ENCODE measurements at regions not wholly inside any gene's neighbourhood (a gene's known extent, or its start where the extent isn't known, plus 50 kb on each side); places are given as distances from the start of the nearest gene placed in this dataset.
"Not testable (repeated sequence)": the region's sequence is repeated elsewhere in the genome, so short reads cannot be mapped to it uniquely, and the experiment has no call there.

DNA sequence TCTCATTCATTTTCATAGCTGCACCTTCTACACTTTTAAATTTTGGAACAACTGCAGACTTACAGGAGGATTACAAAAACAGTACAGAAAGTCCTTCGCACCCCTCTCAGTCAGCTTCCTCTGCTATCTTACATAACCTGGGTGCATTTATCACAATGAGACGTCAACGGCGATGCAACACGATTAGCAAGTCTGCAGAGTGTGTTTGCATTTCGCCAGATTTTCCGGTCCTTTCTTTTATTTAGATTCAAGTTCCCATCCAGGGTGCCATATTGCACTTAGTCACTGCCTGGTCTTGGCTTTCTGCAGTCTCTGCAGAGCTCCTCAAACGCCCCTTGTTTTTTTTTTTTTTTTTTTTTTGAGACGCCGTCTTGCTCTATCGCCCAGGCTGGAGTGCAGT lies 85.9 kb downstream of the ASMT start:
- no peak for DNase-seq (ENCODE audit: low spot score)

DNA sequence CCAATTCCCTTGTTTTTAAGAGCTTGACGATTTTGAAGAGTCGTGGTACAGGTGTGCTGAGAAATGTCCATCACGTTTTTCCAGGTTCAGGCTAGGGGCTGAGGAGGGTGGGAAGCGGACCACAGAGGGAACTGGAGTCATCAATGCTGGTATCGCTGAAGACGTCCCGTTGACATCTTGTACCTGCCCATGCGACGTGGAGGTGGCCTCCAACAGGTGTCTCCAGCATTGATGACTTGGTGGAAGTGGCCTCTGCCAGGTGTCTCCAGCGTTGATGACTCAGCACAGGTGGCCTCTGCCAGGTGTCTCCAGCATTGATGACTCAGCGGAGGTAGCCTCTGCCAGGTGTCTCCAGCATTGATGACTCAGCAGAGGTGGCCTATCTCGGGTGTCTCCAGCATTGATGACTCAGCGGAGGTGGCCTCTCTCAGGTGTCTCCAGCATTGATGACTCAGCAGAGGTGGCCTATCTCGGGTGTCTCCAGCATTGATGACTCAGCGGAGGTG lies 86.6 kb downstream of the ASMT start:
- DNase-seq (ENCODE audit: low spot score) = not testable (repeated sequence)

DNA sequence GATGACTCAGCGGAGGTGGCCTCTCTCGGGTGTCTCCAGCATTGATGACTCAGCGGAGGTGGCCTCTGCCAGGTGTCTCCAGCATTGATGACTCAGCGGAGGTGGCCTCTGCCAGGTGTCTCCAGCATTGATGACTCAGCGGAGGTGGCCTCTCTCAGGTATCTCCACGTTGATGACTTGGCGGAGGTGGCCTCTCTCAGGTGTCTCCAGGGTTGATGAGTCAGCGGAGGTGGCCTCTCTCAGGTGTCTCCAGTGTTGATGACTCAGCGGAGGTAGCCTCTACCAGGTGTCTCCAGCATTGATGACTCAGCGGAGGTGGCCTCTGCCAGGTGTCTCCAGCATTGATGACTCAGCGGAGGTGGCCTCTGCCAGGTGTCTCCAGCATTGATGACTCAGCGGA lies 87.3 kb downstream of the ASMT start:
- DNase-seq (ENCODE audit: low spot score) = not testable (repeated sequence)

DNA sequence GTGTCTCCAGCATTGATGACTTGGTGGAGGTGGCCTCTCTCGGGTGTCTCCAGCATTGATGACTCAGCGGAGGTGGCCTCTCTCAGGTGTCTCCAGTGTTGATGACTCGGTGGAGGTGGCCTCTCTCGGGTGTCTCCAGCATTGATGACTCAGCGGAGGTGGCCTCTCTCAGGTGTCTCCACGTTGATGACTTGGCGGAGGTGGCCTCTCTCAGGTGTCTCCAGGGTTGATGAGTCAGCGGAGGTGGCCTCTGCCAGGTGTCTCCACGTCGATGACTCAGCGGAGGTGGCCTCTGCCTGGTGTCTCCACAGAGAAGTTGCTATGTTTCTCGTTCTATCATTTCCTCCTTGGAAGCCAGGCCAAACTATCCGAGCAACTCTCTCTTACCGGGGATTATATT lies 87.7 kb downstream of the ASMT start:
- DNase-seq (ENCODE audit: low spot score) = not testable (repeated sequence)

DNA sequence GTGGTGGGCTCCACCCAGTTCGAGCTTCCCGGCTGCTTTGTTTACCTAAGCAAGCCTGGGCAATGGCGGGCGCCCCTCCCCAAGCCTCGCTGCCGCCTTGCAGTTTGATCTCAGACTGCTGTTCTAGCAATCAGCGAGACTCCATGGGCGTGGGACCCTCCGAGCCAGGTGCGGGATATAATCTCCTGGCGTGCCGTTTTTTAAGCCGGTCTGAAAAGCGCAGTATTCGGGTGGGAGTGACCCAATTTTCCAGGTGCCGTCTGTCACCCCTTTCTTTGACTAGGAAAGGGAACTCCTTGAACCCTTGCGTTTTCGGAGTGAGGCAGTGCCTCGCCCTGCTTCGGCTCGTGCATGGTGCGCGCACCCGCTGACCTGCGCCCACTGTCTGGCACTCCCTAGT lies 94.4 kb downstream of the ASMT start:
- not testable (repeated sequence) for DNase-seq (ENCODE audit: low spot score)

DNA sequence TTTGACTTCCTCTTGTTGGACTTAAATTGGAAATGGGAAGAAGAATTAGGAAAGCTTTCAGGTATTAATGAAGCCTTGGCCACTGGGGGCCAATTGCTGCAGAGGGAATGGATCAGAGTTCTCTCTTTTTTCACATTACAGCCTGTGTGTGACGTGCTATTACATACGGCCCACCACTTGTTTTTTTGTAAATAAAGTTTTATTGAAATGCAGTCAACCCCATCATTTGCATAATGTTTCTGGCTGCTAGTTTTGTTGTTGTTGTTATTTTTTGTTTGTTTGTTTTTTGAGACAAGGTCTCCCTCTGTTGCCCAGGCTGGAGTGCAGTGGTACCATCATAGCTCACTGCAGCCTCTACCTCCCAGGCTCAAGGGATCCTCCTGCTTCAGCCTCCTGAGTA lies 98.4 kb downstream of the ASMT start:
- no peak for DNase-seq (ENCODE audit: low spot score)

DNA sequence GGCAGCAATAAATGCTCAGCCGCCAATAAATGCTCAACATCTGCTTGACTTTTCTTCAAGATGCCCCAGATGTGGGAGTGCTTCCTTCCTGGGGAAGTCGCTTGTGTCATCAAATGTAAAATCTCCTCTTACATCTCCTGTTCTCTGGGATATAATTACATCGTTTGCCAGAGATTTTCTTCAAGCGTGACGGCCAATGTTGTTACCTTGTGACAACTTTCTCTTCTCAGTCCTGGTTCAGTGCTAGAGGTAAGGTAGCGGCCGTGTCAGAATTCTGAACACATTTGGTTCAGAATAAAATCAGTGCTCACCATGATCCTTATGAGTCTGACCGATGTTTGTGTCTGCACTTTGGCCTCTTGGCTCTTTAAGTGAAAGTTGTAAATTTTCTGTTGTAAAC lies 102.5 kb downstream of the ASMT start:
- DNase-seq (ENCODE audit: low spot score) = no peak

DNA sequence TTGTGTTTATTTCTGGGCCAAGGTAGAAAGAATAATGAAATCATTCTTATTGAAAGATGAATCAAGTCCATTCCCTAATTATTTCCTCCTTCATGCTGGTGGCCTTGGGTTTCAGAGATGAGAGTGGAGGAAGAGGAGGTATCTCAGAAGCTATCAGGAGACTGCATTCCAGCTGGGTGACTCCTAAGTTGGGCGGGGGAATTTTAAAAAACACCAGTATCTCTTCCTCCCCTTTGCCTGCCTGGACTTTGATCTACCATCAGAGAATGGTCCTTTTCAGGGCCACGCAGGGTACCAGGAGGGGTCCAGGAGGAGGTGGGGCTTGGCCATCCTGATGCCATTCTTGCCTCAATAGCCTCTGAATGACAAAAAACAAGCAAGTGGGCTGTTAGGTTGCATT lies 104.4 kb downstream of the ASMT start:
- DNase-seq (ENCODE audit: low spot score) = peak; percentile 13

DNA sequence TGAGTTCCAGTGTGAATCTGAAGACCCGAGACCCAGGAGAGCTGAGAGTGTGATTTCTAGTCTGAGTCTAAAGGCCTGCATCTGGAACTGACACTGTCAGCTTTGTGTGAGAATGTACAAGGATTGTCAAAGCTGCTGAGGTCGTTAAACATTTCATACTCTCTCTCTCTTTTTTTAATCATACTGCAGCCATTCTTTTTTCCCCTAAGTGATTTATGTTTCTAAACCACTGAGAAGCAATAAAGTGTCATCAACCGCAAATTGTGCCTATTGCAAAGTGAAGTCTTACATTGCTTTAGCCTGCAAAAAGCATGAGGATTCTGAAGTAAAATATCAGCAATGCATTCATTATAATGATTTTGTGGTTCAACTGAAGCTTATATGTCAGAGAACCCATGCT lies 106.0 kb downstream of the ASMT start:
- no peak for DNase-seq (ENCODE audit: low spot score)

DNA sequence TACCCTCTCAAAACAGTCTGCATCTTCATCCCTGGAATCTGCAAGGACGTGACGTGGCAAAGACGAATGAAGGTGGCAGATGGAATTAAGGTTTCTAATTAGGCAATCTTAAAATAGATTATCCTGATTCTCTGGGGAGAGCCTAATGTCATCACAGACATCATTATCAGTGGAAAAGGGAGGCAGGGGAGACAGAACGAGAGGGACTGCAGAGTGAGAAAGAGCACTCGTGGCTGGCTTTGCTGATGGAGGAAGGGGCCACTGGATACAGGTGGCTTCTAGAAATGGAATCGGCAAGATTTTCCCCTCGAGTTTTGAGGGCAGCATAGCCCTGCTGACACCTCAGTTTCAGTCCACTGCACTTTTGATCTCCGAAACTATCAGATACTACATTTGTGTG lies 110.6 kb downstream of the ASMT start:
- DNase-seq (ENCODE audit: low spot score) = no peak

DNA sequence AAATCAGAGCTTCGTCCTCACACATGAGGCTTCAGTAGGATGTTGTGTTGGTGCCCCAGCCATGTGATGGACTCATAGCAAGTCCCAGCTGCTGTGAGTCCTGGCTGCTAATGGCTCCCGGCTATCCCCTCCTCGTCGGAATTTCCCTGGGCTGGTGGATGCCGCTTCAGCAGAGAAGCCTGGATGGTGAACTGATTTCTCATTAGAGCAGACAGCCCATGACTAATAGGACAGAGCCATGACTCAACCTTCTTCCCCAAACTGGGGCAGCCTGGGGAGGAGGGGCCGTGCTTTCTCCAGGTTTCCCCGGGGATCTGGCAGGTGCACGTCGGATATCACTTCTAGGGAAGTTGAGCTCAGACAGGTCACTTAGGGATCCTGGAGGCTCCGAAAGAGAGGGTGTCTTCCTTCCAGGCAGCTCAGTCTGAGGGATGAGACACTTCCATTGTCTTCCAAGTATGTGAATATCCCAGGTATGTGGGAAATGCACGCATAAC lies 112.7 kb downstream of the ASMT start:
- DNase-seq (ENCODE audit: low spot score) = peak; percentile 92

DNA sequence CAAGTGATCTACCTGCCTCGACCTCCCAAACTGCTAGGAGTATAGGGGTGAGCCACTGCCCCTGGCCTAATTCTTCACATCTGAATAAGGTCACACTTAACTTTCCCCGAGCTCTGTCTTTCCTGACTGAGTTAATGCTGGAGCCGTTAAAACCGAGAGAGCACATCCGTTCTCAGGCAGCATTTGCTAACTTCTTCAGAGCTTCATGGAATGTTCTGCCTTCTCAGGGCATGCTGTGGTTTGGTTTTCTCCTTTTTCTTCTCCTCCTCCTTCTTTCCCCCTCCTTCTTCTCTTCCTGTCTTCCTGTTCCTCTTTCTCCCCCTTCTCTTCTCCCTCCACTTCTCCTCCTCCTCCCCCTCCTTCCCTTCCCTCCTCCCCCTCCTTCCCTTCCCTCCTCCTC lies 119.9 kb downstream of the ASMT start:
- no peak for DNase-seq (ENCODE audit: low spot score)

DNA sequence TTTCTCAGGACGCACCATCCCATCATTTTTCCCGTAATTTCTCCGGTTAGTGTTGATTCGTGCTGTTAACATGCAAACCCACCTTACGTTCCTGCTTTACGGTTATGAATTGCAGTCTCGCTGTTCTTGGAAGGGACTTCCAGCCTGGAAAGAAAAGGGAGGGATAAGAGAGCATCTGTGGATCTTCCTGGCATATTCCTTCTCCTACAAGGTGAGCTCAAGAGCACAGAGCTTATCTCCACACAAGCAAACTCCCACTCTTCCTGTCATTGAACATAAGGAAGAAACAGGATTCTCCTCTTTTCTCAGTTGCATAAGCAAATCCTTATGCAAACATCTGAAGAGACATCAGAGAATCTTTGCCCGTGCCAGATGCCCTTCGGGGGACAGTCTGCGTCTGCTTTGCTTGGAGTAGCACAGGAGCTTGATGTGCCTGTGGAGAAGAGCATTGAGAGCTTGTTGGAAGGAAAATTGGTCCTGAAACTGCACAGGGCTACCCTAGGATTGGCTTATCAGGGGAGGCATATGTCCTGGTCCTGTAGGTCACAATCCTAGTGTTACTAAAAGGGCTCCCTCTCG lies 127.0 kb downstream of the ASMT start:
- DNase-seq (ENCODE audit: low spot score) = no peak

DNA sequence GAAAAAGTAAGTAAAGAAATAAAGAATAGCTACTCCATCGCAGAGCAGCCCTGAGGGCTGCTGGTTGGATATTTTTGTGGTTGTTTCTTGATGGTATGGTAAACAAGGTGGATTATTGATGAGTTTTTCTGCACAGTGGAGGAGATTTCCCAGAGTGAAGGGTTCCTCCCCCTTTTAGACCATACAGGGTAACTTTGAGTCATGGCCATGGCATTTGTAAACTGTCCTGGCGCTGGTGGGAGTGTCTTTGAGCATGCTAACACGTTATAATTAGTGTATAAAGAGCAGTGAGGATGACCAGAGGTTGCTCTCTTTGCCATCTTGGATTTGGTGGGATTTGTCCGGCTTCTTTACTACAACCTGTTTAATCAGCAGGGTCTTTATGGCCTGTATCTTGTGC lies 128.2 kb downstream of the ASMT start:
- no peak for DNase-seq (ENCODE audit: low spot score)

DNA sequence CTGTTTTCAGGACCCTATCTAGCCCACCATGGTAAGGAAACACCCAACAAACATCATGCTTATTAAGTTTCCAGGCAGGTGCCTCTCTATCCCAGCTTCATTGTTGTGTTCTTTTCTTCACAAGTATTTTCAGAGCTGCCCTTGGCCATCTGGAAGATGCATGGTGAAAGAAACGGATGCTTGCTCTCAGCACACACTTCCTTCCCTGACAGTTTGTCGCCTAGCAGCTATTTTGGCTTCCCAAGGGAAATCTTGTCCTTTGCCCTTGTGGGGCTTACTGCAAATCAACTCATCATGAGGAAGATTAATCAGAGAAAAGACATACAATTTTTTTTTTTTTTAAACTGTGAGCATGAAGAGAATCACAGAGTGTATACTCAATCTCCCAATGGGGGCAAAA lies 128.8 kb downstream of the ASMT start:
- no peak for DNase-seq (ENCODE audit: low spot score)

DNA sequence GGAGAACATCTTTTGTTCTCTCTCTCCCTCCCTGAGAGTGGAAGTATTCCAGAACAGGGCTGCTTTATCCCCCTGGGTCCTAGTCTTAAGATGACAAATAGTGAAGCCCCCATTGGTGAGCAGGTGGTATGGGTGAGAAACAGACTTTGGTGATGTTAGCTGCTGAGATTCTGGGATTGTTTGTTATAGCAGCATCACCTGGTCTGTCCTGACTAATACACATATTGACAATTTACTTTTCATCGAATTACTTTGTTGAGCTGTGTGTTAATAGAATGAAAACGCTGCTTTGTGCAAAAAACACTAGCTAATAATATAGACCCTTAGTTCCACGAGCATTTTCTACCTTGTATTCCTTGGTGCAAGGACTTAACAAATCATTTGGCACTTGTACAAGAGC lies 133.5 kb downstream of the ASMT start:
- no peak for DNase-seq (ENCODE audit: low spot score)

DNA sequence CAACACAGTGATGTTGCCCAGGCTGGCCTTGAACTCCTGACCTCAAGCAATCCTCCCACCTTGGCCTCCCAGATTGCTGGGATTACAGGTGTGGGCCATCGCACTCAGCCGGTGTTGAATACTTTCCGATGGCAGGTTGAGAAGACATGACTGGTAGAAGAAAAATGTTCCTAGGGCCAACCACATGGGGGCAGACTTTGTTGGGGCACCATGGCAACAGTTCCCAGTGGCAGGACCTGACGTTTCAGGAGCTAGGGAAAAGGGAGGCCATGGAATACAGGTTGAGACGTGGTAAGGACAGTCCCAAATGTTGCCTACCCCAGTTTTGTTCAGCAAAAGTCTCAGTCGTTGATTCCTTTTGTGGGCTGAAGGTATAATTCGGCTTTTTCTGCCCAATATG lies 134.6 kb downstream of the ASMT start:
- DNase-seq (ENCODE audit: low spot score) = no peak

DNA sequence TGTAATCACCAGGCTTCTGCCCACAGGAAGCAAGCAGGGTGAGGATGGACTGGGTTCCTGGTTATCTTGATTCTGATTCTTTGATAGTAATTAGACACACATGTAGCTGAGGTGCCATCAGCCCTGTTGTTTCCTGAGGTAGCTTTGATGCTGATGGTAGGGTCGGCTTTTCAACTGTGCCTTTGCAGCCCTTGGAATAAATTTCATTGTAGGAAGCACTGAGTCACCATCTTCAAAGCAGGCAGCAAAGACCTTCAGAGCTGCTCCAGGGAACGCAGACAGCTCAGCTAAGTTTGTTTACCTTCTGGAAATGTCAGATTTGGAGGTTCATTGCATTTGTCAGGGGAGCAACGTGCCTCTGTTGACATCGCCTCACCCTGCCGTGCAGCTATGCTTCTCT lies 135.4 kb downstream of the ASMT start:
- DNase-seq (ENCODE audit: low spot score) = no peak

DNA sequence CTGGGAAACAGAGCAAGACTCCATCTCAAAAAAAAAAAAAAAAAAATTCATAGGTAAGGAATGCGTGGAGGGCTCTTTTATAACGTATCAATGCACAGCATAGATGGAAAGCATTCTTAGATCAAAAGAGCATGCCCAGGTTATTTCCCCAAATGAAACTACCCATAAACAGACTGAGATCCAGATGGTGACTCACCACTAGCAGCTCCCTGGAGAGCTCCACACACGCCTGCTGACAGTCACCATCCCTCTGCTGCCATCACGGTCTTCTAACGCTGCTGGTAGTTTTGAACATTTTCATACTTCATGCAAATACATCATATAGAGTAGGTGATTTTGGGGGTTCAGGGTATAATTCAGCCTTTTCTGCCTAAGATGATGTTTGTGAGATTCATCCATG lies 136.9 kb downstream of the ASMT start:
- DNase-seq (ENCODE audit: low spot score) = no peak

DNA sequence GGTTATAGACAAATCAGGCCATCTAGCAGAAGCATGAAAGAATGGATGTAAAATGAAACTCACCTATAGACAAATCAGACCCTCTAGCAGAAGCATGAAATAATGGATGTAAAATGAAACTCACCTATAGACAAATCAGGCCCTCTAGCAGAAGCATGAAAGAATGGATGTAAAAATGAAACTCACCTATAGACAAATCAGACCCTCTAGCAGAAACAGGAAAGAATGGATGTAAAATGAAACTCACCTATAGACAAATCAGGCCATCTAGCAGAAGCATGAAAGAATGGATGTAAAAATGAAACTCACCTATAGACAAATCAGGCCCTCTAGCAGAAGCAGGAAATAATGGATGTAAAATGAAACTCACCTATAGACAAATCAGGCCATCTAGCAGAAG lies 137.9 kb downstream of the ASMT start:
- DNase-seq (ENCODE audit: low spot score) = not testable (repeated sequence)

DNA sequence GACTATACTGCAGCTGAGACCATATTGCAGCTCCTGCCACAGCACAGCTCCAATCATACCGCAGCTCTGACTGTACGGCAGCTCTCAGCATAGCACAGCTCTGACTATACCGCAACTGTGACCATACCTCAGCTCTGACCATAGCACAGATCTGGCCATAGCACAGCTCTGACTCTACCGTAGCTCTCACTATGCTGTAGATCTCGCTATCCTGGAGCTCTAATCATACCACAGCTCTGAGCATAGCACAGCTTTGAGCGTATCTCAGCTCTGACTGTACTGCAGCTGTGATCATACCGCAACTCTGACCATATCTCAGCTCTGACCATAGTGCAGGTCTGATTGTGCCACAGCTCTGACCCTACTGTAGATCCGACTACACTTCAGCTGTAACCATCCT lies 139.2 kb downstream of the ASMT start:
- DNase-seq (ENCODE audit: low spot score) = no peak

DNA sequence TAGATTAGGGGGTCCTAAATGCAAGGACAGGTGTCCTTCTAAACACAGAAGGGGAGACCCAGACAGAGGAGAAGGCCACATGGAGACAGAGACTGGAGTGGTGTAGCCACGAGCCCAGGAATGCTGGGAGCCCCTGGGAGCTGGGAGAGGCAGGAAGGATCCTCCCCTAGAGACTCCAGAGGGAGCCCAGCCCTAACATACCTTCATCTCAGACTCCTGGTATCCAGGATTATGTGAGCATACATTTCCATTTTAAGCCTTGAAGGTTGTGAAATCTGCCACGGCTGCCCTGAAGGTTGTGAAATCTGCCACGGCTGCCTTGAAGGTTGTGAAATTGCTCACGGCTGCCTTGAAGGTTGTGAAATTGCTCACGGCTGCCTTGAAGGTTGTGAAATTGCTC lies 148.4 kb downstream of the ASMT start:
- DNase-seq (ENCODE audit: low spot score) = no peak

DNA sequence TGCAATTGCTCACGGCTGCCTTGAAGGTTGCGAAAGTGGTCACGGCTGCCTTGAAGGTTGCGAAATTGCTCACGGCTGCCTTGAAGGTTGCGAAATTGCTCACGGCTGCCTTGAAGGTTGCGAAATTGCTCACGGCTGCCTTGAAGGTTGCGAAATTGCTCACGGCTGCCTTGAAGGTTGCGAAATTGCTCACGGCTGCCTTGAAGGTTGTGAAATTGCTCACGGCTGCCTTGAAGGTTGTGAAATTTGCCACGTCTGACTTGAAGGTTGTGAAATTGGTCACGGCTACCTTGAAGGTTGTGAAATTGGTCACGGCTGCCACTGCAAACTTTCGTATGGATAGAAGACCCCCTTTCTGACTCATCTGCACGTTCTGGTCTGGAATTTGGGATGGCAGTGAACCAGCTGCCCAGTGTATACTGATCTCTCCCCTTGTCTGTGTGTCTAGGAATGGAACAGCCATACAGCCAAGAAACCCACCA lies 150.1 kb downstream of the ASMT start:
- DNase-seq (ENCODE audit: low spot score) = not testable (repeated sequence)

DNA sequence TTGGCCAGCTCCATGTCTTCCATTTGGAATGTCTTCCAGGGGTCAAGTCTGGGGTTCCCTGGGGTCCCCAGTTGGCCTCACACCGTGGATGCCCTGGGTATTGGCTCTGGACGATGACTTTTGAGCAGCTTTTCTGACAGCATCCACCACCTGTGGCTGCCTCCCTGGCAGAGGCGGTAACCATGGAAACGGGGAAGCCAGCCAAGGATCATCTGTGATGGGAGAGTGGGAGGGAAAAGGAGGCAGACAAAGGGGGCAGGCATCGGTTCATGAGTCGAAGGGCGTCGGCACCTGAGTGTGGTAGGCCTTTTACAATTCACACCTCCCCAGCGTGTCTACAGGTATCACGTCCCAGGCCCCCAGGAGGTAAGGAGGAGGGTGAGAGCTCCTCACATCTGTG lies 152.2 kb downstream of the ASMT start:
- DNase-seq (ENCODE audit: low spot score) = no peak

All from kidney tubule cell (primary cell).